Stimulated activated CD8-positive, alpha-beta memory T cell treated with anti-CD3 and anti-CD28 coated beads, Interleukin-12 subunit alpha, Interleukin-12 subunit beta, amount 100 ng/mL, for 1 hour (primary cell): ENCODE measurements at regions not wholly inside any gene's neighbourhood (a gene's known extent, or its start where the extent isn't known, plus 50 kb on each side); places are given as distances from the start of the nearest gene placed in this dataset.
"Not testable (repeated sequence)": the region's sequence is repeated elsewhere in the genome, so short reads cannot be mapped to it uniquely, and the experiment has no call there.

Source experiments
- DNase-seq: peaks from one replicate; pipeline ENCODE4 v3.0.0-alpha.2; 2020; ENCODE audit warnings: low read depth

GRCh38 chr13:104962411-104962810 lies 1573.1 kb downstream of the EFNB2 start:
- DNase-seq: no peak

- DNase-seq: no peak
Measured at GRCh38 chr13:104961246-104961645, 1574.2 kb downstream of the EFNB2 start.

DNA sequence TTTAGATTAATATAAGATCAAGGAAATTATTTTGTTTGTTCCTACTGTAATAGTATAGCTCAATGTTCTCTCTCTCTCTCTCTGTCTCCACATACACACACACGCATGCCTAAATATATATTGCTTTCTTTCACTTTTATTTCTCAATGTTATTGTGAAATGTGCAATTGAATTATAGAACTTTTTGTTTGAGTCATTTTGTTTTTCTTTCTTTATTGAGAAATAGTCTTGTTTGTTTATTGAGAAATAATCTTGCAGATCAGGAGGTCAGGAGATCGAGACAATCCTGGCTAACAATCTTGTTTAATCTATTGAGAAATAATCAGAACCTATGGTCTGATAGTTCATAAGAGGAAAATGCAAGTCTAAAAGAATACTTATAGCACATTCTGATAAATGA lies 1581.3 kb downstream of the EFNB2 start:
- no peak for DNase-seq

DNA sequence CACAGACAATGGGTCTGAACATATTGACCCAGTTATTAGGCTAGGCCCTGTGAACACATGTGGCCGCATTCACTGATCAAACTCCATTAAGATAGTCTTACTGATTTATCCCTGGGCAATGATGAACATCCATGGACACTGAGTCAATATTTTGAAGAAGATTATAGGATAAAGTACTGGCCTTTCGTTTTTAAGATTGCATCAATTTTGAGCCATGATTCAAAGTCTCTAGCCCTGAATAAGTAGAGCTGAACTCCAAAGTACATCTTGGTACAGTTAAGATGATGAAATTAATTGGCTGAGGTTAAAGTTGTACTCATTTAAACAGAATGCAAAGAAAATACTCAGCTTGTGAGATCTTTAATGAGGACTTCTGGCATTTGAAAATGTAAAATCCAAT lies 1581.9 kb downstream of the EFNB2 start:
- DNase-seq: no peak

GRCh38 chr13:104949840-104950740 lies 1585.4 kb downstream of the EFNB2 start:
- DNase-seq: no peak

- no peak for DNase-seq
Measured at GRCh38 chr13:104944176-104944575, 1591.3 kb downstream of the EFNB2 start.

GRCh38 chr13:104943331-104943730 lies 1592.1 kb downstream of the EFNB2 start:
- no peak for DNase-seq

DNA sequence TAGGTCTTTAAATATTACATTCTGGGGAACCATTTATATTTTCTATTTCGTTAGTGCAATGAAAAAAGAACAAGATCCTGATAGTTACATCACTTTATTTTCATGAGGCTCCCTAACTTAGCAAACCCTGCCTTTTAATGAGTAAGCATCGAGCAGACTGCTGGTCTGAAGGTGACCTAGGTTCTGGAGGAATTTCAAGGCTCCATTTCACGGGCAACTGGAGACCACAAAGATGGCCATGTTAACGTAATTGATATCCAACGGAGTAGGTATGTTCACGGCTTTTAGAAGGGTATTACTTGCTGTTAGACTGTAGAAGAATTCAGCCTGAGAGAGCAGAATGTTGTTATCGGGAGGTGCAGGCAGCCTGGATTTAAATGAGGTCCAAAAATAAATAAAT lies 1597.6 kb downstream of the EFNB2 start:
- no peak for DNase-seq

DNA sequence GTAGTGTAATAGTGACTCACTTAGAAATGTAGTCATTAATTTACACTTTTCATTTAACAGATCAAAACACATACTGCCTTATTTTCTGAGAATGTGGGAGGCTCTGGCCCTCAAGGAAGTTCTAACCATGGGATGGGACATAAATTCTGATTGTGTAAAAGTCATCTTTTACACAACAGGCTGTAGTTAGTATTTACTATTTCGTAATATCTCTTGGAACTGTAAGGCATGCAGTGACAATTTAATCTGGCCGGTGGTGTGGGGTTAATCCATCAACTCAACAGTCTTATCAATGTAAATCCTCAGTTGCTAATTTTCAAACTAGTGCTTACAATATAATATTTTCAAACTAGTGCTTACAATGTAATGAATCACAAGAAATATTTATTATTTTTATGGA lies 1599.2 kb downstream of the EFNB2 start:
- DNase-seq: no peak

- DNase-seq: not testable (repeated sequence)
Measured at GRCh38 chr13:104920513-104920912, 1614.9 kb downstream of the EFNB2 start.

GRCh38 chr13:104920091-104920490 lies 1615.4 kb downstream of the EFNB2 start:
- DNase-seq: no peak

GRCh38 chr13:104900191-104900817 lies 1635.2 kb downstream of the EFNB2 start:
- no peak for DNase-seq

- no peak for DNase-seq
Measured at GRCh38 chr13:104898484-104898883, 1637.0 kb downstream of the EFNB2 start.

DNA sequence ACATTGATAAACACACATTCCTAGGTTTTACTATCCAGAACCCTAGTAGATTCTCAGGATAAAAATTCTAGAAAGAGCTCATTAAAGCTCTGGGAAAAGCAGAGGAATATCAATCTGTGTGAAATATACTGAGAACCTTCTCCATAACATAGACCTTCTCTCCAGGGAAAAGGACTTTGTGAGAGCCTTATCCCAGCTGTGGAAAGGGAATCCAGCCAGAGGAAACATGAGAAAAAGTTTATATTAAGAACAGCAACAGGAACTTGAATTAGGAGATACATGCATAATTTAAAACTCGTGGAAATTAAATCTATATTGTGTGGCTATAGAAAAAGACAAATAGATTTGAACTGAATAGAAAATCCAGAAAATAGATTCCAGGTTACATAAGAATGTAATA lies 1639.9 kb downstream of the EFNB2 start:
- DNase-seq: no peak

DNA sequence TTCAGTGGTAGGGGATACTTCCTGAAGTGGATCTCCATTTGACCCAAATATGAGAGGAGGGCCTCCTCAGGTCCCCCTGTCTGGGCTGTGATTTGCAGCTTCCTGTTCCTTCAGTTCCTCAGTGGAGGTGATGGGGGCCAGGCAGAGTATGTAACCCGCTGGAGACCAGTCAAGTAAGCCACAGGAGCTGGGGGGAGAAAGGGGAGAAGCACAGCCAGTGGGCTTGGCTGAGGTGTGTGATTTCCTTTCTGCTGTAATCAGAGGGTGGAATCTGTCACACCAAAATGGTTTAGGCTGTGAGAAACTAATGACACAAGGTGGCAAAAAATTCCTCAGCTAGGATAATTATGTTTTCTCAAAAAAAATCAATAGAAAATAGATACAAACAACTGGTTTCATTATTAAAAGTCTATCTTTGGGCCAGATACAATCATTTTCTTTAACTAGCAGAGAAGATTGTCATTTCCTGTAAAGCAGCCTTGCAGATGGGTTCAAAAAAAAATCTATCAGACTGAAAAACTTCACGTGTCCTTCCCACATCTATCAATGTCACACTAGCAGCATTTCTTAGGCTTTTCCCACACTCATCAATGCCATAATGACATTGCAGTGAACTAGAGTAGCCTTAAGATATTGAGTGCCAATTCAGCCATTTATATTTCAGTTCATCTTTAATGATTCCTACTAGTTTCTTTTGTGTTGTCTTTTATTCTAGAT lies 1660.3 kb downstream of the EFNB2 start:
- no peak for DNase-seq

- no peak for DNase-seq
Measured at GRCh38 chr13:104872153-104872552, 1663.3 kb downstream of the EFNB2 start.

DNA sequence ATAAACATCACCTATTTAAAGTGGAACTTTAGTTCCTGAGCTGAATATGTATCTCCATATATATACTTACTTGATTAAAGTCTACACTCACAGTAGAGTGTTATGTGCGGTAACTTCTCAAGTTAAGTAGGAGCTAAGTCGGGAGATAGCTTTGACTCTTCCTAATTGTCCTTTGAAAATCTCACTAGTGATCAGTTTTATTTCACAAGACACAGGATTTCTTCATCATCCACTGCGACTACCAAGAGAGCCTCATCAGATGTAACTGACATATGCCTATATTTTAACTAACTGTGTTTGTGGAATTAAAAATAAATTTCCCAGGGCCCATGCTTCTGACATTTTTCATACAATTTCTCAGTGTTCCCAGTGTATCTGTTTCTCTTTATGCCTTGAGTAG lies 1664.0 kb downstream of the EFNB2 start:
- no peak for DNase-seq

GRCh38 chr13:104869501-104869900 lies 1666.0 kb downstream of the EFNB2 start:
- DNase-seq: no peak

DNA sequence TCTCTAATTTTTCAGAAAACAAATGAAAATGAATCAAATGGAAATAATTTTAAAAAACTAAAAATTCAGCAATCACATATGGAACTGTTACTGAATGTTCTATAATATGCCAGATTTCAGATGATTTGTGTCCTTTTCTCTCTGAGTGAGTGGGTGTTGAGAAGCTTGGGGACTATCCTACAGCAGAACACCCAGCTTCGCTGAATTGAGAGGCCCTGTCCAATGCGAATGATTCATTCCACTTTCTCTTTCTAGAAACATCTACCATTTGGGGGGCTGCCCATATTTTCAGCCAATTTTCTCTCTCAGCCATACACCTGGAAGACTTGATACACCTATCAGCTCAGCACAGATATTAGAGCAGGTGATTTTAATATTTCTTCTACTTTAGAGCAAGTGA lies 1666.7 kb downstream of the EFNB2 start:
- DNase-seq: no peak

GRCh38 chr13:104855581-104855980 lies 1679.9 kb downstream of the EFNB2 start:
- no peak for DNase-seq

DNA sequence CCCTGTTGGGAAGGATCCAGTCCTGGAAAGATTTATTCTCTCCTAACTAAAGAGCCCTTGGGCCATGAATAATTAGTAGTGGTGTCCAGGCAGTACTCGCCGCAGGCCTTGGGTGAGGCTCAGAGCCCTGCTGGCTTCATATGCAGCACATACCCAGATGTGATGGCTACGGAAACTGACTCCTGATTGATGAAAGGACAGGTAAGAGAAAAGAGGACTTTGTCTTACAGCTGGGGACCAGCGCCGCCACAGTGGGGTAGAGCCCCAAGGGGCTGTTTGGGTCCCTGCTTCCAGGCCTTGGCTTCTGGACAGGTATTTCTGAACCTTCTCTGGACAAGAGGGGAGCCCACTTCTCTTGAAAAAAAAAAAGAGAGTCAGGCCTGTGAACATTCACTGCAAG lies 1680.8 kb downstream of the EFNB2 start:
- DNase-seq: no peak

DNA sequence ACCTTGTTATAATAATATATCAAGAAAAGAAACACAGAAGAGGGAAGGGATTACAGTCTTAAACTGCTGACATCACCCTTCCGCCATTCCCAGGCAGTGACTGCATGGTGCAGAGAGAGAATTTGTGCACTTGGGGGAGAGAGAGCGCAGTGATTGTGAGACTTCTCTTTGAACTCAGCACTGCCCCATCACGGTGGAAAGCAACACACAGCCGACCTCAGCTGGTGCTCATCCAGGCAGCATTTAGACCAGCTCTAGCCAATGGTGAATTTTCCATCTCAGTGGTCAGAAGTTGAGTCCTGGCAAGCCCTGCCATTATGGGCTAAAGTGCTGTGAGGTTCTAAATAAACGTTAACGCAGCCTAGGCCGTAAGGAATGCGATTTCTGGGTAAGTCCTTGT lies 1681.5 kb downstream of the EFNB2 start:
- DNase-seq: no peak

DNA sequence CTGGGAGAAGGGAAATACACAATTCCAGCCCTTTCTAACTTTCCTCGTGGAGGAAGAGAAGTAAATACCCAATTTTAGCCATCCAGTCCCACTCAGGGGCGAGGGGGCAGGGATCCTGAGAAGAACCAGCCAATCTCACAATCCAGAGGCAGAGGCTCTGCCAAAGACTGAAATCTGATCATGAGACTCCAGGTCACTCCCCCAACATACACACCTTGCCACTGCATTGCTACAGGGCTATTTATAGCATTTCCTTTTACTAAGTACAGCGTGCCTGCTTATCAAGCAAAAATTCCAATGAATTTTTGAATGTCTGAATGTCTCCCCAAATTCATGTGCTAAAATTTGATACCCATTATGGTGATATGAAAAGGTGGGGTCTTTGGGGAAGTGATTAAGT lies 1687.5 kb downstream of the EFNB2 start:
- DNase-seq: no peak
